SU-DHL-6 (cell line): ENCODE measurements at regions not wholly inside any gene's neighbourhood (a gene's known extent, or its start where the extent isn't known, plus 50 kb on each side); places are given as distances from the start of the nearest gene placed in this dataset.

Experiments
- H2AFZ ChIP-seq: fragments of 200-600 bp; sonication (generic); 2 replicates; pipeline ENCODE4 v1.6.1; 2014; ENCODE audit warnings: low read depth, mild to moderate bottlenecking, moderate library complexity, mixed read lengths, antibody characterized with exemption, low read length; ENCODE audit not compliant: severe bottlenecking
- H3F3A ChIP-seq: fragments of 200-600 bp; shearing (Covaris generic); 2 replicates; pipeline ENCODE4 v1.6.0; 2016; ENCODE audit warnings: antibody characterized with exemption, mild to moderate bottlenecking; ENCODE audit not compliant: insufficient read depth
- H3K27ac ChIP-seq: fragments of 200-600 bp; sonication (generic); 2 replicates; pipeline ENCODE4 v1.5.1; 2016; ENCODE audit warnings: low read depth, mild to moderate bottlenecking, low read length, moderate library complexity, mixed read lengths
- H3K27me3 ChIP-seq: fragments of 200-600 bp; sonication (generic), shearing (Covaris generic); 2 replicates; pipeline ENCODE4 v1.6.0; 2014; ENCODE audit warnings: mild to moderate bottlenecking, low read length
- H3K36me3 ChIP-seq: fragments of 200-600 bp; sonication (generic); 2 replicates; pipeline ENCODE4 v1.6.1; 2014; ENCODE audit warnings: mild to moderate bottlenecking, low read length, mixed read lengths
- H3K4me2 ChIP-seq: fragments of 300-600, 200-600 bp; shearing (Covaris generic), sonication (generic); 2 replicates; pipeline ENCODE4 v1.6.0; 2014; ENCODE audit warnings: low read length, low read depth, mild to moderate bottlenecking; ENCODE audit not compliant: poor library complexity, severe bottlenecking
- H3K4me3 ChIP-seq: fragments of 200-600 bp; sonication (generic); 2 replicates; pipeline ENCODE4 v1.5.1; 2014; ENCODE audit warnings: antibody characterized with exemption, low read length, mild to moderate bottlenecking, mixed read lengths; ENCODE audit not compliant: insufficient read depth, poor library complexity, severe bottlenecking
- H3K79me2 ChIP-seq: fragments of 200-600 bp; sonication (generic); 2 replicates; pipeline ENCODE4 v1.6.1; 2014; ENCODE audit warnings: mild to moderate bottlenecking, low read length, moderate library complexity; ENCODE audit not compliant: insufficient read depth
- H3K9ac ChIP-seq: fragments of 200-600 bp; sonication (generic); 2 replicates; pipeline ENCODE4 v1.7.0; 2014; ENCODE audit warnings: mild to moderate bottlenecking, low read length
- H3K9me2 ChIP-seq: fragments of 200-600 bp; sonication (generic); replicated peaks from 2 replicates; pipeline ENCODE4 v1.6.1; 2014; ENCODE audit warnings: low read length; ENCODE audit not compliant: insufficient read depth
- H3K9me3 ChIP-seq: fragments of 200-600 bp; sonication (generic); 2 replicates; pipeline ENCODE4 v1.6.1; 2014; ENCODE audit warnings: low read length, mixed read lengths; ENCODE audit not compliant: insufficient read depth
- H4K20me1 ChIP-seq: fragments of 200-600 bp; sonication (generic); 2 replicates; pipeline ENCODE4 v1.6.1; 2014; ENCODE audit warnings: low read depth, mild to moderate bottlenecking, antibody characterized with exemption, low read length, moderate library complexity, mixed read lengths
- CTCF ChIP-seq: fragments of 200-600 bp; sonication (generic); IDR thresholded peaks from one replicate; pipeline ENCODE4 v1.5.1; 2017; ENCODE audit warnings: antibody characterized with exemption, mild to moderate bottlenecking, low read length, moderate library complexity; ENCODE audit not compliant: insufficient read depth, poor library complexity, severe bottlenecking
- EZH2phosphoT487 ChIP-seq: fragments of 200-600 bp; sonication (generic), shearing (Covaris generic); conservative IDR thresholded peaks from 2 replicates; pipeline ENCODE4 v1.6.1; 2018; ENCODE audit warnings: mild to moderate bottlenecking, antibody characterized with exemption, low read length, moderate library complexity, mixed read lengths

GRCh38 chr12:28949184-28949583, 199.9 kb upstream of the FAR2 start:
- H3K9me3 ChIP-seq, result no peaks in the 10 kb centered on the region
- TF ChIP-seq EZH2phosphoT487 (no peak), CTCF (no peak)
- no peak overlapping the region for H3K9ac ChIP-seq
- no peak overlapping the region for H3K4me3 ChIP-seq
- H3K9me2 ChIP-seq, result no peaks in the 10 kb centered on the region
- no peaks in the 10 kb centered on the region for H3K27me3 ChIP-seq
- no peak overlapping the region for H3K4me2 ChIP-seq
- H3F3A ChIP-seq, result no peaks in the 10 kb centered on the region
- H4K20me1 ChIP-seq, result no peaks in the 10 kb centered on the region
- no peaks in the 10 kb centered on the region for H3K79me2 ChIP-seq
- no peaks in the 10 kb centered on the region for H3K36me3 ChIP-seq
- H2AFZ ChIP-seq, result no peak overlapping the region
- H3K27ac ChIP-seq, result no peak overlapping the region

- no peak overlapping the region for H2AFZ ChIP-seq
- no peak overlapping the region for H3K27ac ChIP-seq
- no peaks in the 10 kb centered on the region for H3K9me3 ChIP-seq
- no peaks in the 10 kb centered on the region for H3K9me2 ChIP-seq
- H3K79me2 ChIP-seq, result no peaks in the 10 kb centered on the region
- H3K4me3 ChIP-seq, result no peak overlapping the region
- no peak overlapping the region for H3K4me2 ChIP-seq
- H3K36me3 ChIP-seq, result no peaks in the 10 kb centered on the region
- no peak overlapping the region for H3K9ac ChIP-seq
- H3F3A ChIP-seq, result no peaks in the 10 kb centered on the region
- no peaks in the 10 kb centered on the region for H3K27me3 ChIP-seq
- no peaks in the 10 kb centered on the region for H4K20me1 ChIP-seq
- TF ChIP-seq CTCF (no peak), EZH2phosphoT487 (no peak)
Observed at GRCh38 chr12:28950049-28950448, 199.0 kb upstream of the FAR2 start.

- Histone ChIP-seq H3K9me2 (no peaks in the 10 kb centered on the region), H3K36me3 (no peaks in the 10 kb centered on the region), H3K4me2 (no peak overlapping the region), H3K79me2 (no peaks in the 10 kb centered on the region), H4K20me1 (no peaks in the 10 kb centered on the region), H3K27ac (no peak overlapping the region), H3F3A (no peaks in the 10 kb centered on the region), H3K9ac (no peak overlapping the region), H3K4me3 (no peak overlapping the region), H2AFZ (no peak overlapping the region), H3K9me3 (no peaks in the 10 kb centered on the region), H3K27me3 (no peaks in the 10 kb centered on the region)
- TF ChIP-seq CTCF (no peak), EZH2phosphoT487 (no peak)
Observed at GRCh38 chr12:28951935-28952334, 197.1 kb upstream of the FAR2 start.

- Histone ChIP-seq H3K79me2 (no peaks in the 10 kb centered on the region), H3K4me3 (no peak overlapping the region), H3K36me3 (no peaks in the 10 kb centered on the region), H4K20me1 (no peaks in the 10 kb centered on the region), H3K9me3 (no peaks in the 10 kb centered on the region), H3F3A (no peaks in the 10 kb centered on the region), H3K27me3 (no peaks in the 10 kb centered on the region), H3K9ac (no peak overlapping the region), H3K9me2 (no peaks in the 10 kb centered on the region), H2AFZ (no peak overlapping the region), H3K4me2 (no peak overlapping the region), H3K27ac (no peak overlapping the region)
- TF ChIP-seq CTCF (no peak), EZH2phosphoT487 (no peak)
Observed at GRCh38 chr12:28954333-28954732, 194.7 kb upstream of the FAR2 start.
